ENCODE measurements at regions not wholly inside any gene's neighbourhood (a gene's known extent, or its start where the extent isn't known, plus 50 kb on each side); places are given as distances from the start of the nearest gene placed in this dataset.
"Not testable (repeated sequence)": the region's sequence is repeated elsewhere in the genome, so short reads cannot be mapped to it uniquely, and the experiment has no call there.

- no peak for DNase-seq
Measured at GRCh38 chr4:128758314-128758922, 51.1 kb upstream of the JADE1 start.

- DNase-seq = no peak
Measured at GRCh38 chr4:128757712-128758111, 51.8 kb upstream of the JADE1 start.

- DNase-seq = no peak
Measured at GRCh38 chr4:128751354-128751753, 58.1 kb upstream of the JADE1 start.

- not testable (repeated sequence) for DNase-seq
Measured at GRCh38 chr4:128741748-128742147, 67.8 kb upstream of the JADE1 start.

- no peak for DNase-seq
Measured at GRCh38 chr4:128737098-128737513, 72.4 kb upstream of the JADE1 start.

GRCh38 chr4:128735714-128736113 is 73.8 kb upstream of the JADE1 start:
- DNase-seq = no peak

GRCh38 chr4:128728190-128728589 is 81.3 kb upstream of the JADE1 start:
- no peak for DNase-seq

- DNase-seq = no peak
Measured at GRCh38 chr4:128727658-128728057, 81.8 kb upstream of the JADE1 start.

GRCh38 chr4:128725405-128726055 is 84.0 kb upstream of the JADE1 start:
- DNase-seq = no peak

- DNase-seq = no peak
Measured at GRCh38 chr4:128722911-128723310, 86.6 kb upstream of the JADE1 start.

- no peak for DNase-seq
Measured at GRCh38 chr4:128721896-128722295, 87.6 kb upstream of the JADE1 start.

GRCh38 chr4:128720270-128720669 is 89.2 kb upstream of the JADE1 start:
- no peak for DNase-seq

- DNase-seq = no peak
Measured at GRCh38 chr4:128718768-128719167, 90.7 kb upstream of the JADE1 start.

GRCh38 chr4:128716338-128716737 is 93.2 kb upstream of the JADE1 start:
- DNase-seq = no peak

GRCh38 chr4:128715616-128716015 is 93.9 kb upstream of the JADE1 start:
- no peak for DNase-seq

- no peak for DNase-seq
Measured at GRCh38 chr4:128711361-128711760, 98.1 kb upstream of the JADE1 start.

GRCh38 chr4:128709268-128709667 is 100.2 kb upstream of the JADE1 start:
- no peak for DNase-seq

GRCh38 chr4:128707864-128708263 is 101.6 kb upstream of the JADE1 start:
- no peak for DNase-seq

- no peak for DNase-seq
Measured at GRCh38 chr4:128703948-128704347, 105.6 kb upstream of the JADE1 start.

- DNase-seq = no peak
Measured at GRCh38 chr4:128700659-128701350, 108.7 kb upstream of the JADE1 start.

GRCh38 chr4:128698386-128698785 is 111.1 kb upstream of the JADE1 start:
- no peak for DNase-seq

- no peak for DNase-seq
Measured at GRCh38 chr4:128697323-128697722, 112.2 kb upstream of the JADE1 start.

- DNase-seq = no peak
Measured at GRCh38 chr4:128690011-128690410, 119.5 kb upstream of the JADE1 start.

GRCh38 chr4:128688846-128689437 is 120.6 kb upstream of the JADE1 start:
- DNase-seq = no peak

All from activated naive CD4-positive, alpha-beta T cell treated with anti-CD3 and anti-CD28 coated beads, Interleukin-2, amount 50 U/mL, for 16 hours (primary cell).